GM10266 (cell line): ENCODE measurements at regions not wholly inside any gene's neighbourhood (a gene's known extent, or its start where the extent isn't known, plus 50 kb on each side); places are given as distances from the start of the nearest gene placed in this dataset.

ENCODE experiments used
- DNase-seq: peaks from one replicate; pipeline ENCODE4 v3.0.0; 2012; ENCODE audit errors: extremely low spot score
- TF ChIP-seq, protein P1 (sequence below): IDR thresholded peaks from 2 replicates; pipeline ENCODE4 v1.5.1; 2012; ENCODE audit warnings: mild to moderate bottlenecking, low read depth; ENCODE audit not compliant: control insufficient read depth, insufficient read depth; ENCODE audit errors: missing control alignments

DNA sequence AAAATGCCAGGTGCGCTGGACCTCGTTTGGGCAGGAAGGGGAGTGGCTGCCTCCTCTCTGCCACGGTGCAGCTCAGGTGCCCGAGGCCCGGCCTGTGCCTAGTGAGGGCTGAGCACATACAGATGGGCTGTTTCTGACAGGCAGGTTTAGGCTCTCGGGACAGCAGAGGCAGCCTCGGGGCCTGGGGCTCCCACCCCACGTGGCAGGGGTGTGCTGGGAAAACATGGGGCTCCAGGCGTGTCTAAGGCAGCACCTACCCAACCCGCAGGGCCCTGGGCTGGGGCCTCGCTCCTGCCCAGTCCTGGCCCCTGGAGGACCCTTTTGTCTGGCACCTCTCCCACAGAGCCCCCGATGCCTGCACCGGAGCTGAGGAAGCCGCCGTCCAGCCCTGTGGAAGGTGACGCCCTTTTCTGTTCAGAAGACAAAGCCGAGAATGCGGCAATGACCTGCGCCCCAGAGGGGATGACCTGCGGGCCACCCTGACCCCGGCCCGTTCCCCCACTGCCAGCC lies 76.4 kb upstream of the GALNT9 start:
- TF ChIP-seq, protein P1, sequence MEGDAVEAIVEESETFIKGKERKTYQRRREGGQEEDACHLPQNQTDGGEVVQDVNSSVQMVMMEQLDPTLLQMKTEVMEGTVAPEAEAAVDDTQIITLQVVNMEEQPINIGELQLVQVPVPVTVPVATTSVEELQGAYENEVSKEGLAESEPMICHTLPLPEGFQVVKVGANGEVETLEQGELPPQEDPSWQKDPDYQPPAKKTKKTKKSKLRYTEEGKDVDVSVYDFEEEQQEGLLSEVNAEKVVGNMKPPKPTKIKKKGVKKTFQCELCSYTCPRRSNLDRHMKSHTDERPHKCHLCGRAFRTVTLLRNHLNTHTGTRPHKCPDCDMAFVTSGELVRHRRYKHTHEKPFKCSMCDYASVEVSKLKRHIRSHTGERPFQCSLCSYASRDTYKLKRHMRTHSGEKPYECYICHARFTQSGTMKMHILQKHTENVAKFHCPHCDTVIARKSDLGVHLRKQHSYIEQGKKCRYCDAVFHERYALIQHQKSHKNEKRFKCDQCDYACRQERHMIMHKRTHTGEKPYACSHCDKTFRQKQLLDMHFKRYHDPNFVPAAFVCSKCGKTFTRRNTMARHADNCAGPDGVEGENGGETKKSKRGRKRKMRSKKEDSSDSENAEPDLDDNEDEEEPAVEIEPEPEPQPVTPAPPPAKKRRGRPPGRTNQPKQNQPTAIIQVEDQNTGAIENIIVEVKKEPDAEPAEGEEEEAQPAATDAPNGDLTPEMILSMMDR = no peak
- no peak for DNase-seq

DNA sequence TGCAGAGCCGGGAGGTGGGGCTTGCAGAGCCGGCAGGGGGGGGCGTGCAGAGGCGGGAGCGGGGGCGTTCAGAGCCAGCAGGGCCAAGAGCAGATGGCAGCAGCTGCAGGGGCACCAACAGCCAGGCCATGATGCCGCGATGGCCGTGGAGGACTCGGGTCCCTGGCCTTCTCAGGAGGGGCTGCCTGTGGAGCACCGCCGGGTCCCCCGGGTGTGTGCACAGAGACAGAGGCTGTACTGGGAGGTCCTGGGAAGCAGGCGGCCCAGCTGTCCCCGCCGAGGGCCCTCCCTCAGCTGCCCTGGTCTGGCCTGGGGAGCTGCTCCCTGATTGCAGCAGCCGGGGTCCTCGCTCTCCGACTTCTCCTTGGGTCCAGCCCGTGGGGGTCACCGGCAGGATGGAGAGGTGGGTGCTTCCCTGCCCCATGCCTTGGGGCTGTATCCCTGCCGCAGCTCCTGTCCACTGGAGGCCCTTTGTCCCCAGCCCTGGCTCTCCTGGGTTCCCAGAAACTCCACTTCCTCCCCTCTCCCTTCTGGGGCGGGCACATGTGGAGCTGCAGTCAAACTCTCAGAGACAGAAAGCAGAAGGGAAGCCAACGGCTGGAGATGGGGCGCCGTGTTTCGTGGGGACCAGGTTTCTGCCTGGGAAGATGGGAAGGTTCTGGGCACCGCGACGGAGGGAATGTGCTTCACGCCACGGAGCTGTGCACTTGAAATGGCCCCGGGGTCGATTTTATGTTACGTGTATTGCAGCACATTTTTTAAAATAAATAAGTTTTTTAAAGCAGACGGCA lies 75.8 kb upstream of the GALNT9 start:
- TF ChIP-seq, protein P1 = no peak

DNA sequence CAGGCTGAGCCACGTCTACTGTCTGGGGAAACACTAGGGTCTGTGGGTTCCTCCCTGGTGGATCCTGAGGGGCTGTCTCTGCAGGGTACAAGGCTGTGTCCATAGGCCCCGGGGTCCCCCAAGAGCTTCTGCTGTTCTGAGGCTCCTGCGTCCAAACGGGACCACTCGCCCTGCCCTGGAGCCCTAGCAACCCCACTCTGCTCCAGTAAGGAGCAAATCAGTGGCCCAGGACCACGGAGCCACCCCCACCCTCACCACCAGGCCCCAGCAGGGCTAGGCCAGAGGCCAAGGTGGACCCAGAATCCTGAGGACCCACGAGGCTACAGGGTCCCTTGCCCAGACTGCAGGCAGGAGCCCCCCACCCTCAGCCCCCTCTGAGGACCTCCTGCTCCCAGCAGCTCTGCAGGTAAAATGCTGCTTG lies 75.1 kb upstream of the GALNT9 start:
- TF ChIP-seq, protein P1 = no peak
- no peak for DNase-seq

More for the DNA sequence above, 75.8 kb upstream of the GALNT9 start:
- no peak for DNase-seq

- no peak for DNase-seq
- TF ChIP-seq, protein P1 = no peak
These were observed 74.4 kb upstream of the GALNT9 start for GRCh38 chr12:132403636-132404434.

GRCh38 chr12:132402831-132403416 lies 73.5 kb upstream of the GALNT9 start:
- TF ChIP-seq, protein P1 = no peak

DNA sequence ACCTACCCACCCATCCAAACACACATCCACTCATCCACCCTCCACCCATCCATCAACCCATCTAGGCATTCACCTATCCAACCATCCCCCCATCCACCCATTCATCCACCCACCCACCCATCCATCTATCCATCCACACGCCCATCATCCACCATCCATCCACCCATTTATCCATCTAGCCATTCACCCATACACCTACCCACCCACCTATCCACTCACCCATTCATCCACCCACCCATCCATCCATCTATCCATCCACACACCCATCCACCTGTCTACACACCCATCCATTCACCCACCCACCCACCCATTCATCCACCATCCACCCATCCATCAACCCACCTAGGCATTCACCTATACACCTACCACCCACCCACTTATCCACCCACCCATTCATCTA lies 72.6 kb upstream of the GALNT9 start:
- TF ChIP-seq, protein P1 = no peak

More at GRCh38 chr12:132402831-132403416, 73.5 kb upstream of the GALNT9 start:
- DNase-seq = no peak

More for the DNA sequence above, 72.6 kb upstream of the GALNT9 start:
- no peak for DNase-seq
